Astrocyte (in vitro differentiated cells and primary cell): ENCODE measurements at regions not wholly inside any gene's neighbourhood (a gene's known extent, or its start where the extent isn't known, plus 50 kb on each side); places are given as distances from the start of the nearest gene placed in this dataset.

Source experiments
- DNase-seq: peaks from one replicate; pipeline ENCODE4 v3.0.0-alpha.2; 2010; ENCODE audit warnings: low read depth
- FAIRE-seq: peaks from 2 replicates; lab custom pipeline; 2011; peaks lifted over from hg19 to GRCh38; lab: Jason Lieb, UNC
- H2AFZ ChIP-seq: 2 replicates; pipeline ENCODE4 v1.6.0; 2012; ENCODE audit warnings: low read depth, low read length, inconsistent platforms
- H3K27ac ChIP-seq: 2 replicates; pipeline ENCODE4 v1.5.1; 2011; ENCODE audit warnings: low read depth, low read length, inconsistent platforms
- H3K27me3 ChIP-seq: 2 replicates; pipeline ENCODE4 v1.6.0; 2011; ENCODE audit warnings: low read length, inconsistent platforms; ENCODE audit not compliant: insufficient read depth
- H3K36me3 ChIP-seq: 2 replicates; pipeline ENCODE4 v1.5.1; 2011; ENCODE audit warnings: low read length, inconsistent platforms; ENCODE audit not compliant: insufficient read depth
- H3K4me1 ChIP-seq: 2 replicates; pipeline ENCODE4 v1.5.1; 2011; ENCODE audit warnings: low read length, inconsistent platforms; ENCODE audit not compliant: insufficient read depth
- H3K4me2 ChIP-seq: 2 replicates; pipeline ENCODE4 v1.6.0; 2012; ENCODE audit warnings: low read length, inconsistent platforms
- H3K4me3 ChIP-seq: 2 replicates; pipeline ENCODE4 v1.5.1; 2011; ENCODE audit warnings: low read depth, mild to moderate bottlenecking, low read length, inconsistent platforms; ENCODE audit not compliant: insufficient read depth
- H3K79me2 ChIP-seq: 2 replicates; pipeline ENCODE4 v1.6.0; 2012; ENCODE audit warnings: mild to moderate bottlenecking, low read length, inconsistent platforms; ENCODE audit not compliant: insufficient read depth
- H3K9ac ChIP-seq: 2 replicates; pipeline ENCODE4 v1.6.0; 2012; ENCODE audit warnings: mild to moderate bottlenecking, low read length, inconsistent platforms
- H3K9me3 ChIP-seq: 2 replicates; pipeline ENCODE4 v1.5.1; 2012; ENCODE audit warnings: low read depth, mild to moderate bottlenecking, low read length, inconsistent platforms; ENCODE audit not compliant: insufficient read depth
- H4K20me1 ChIP-seq: 2 replicates; pipeline ENCODE4 v1.6.0; 2012; ENCODE audit warnings: low read length, inconsistent platforms; ENCODE audit not compliant: insufficient read depth
- H3K27ac Mint-ChIP-seq: one replicate; pipeline ENCODE4 v1.8.0; 2021; ENCODE audit warnings: mild to moderate bottlenecking, mixed read lengths; ENCODE audit not compliant: unreplicated experiment
- H3K27me3 Mint-ChIP-seq: one replicate; pipeline ENCODE4 v1.8.0; 2021; ENCODE audit warnings: low read depth, mixed read lengths; ENCODE audit not compliant: unreplicated experiment
- H3K36me3 Mint-ChIP-seq: one replicate; pipeline ENCODE4 v1.8.0; 2021; ENCODE audit warnings: low read depth, mixed read lengths; ENCODE audit not compliant: unreplicated experiment
- H3K4me1 Mint-ChIP-seq: one replicate; pipeline ENCODE4 v1.8.0; 2021; ENCODE audit warnings: low read depth, mixed read lengths; ENCODE audit not compliant: unreplicated experiment
- H3K4me3 Mint-ChIP-seq: one replicate; pipeline ENCODE4 v1.8.0; 2021; ENCODE audit warnings: mild to moderate bottlenecking, moderate library complexity, mixed read lengths; ENCODE audit not compliant: unreplicated experiment
- H3K9me3 Mint-ChIP-seq: one replicate; pipeline ENCODE4 v1.8.0; 2021; ENCODE audit warnings: mild to moderate bottlenecking, mixed read lengths; ENCODE audit not compliant: unreplicated experiment
- CTCF ChIP-seq: IDR thresholded peaks from 2 replicates; pipeline ENCODE4 v1.5.1; 2011; ENCODE audit warnings: low read depth, mild to moderate bottlenecking, inconsistent platforms, low read length, moderate library complexity; ENCODE audit not compliant: insufficient read depth
- EZH2 ChIP-seq: IDR thresholded peaks from 2 replicates; pipeline ENCODE4 v1.6.1; 2012; ENCODE audit warnings: mild to moderate bottlenecking, low read length, inconsistent platforms; ENCODE audit not compliant: insufficient read depth

GRCh38 chr4:62377245-62377644, 1177.1 kb downstream of the ADGRL3 start:
- H2AFZ ChIP-seq = no peak overlapping the region
- no peaks in the 10 kb centered on the region for H4K20me1 ChIP-seq
- FAIRE-seq = no peak
- Mint-ChIP-seq H3K4me1 (no peaks in the 10 kb centered on the region), H3K27ac (no peak overlapping the region), H3K36me3 (no peaks in the 10 kb centered on the region), H3K27me3 (peaks cover 5% of the 10 kb centered on the region), H3K4me3 (no peak overlapping the region), H3K9me3 (no peaks in the 10 kb centered on the region)
- H3K4me2 ChIP-seq = no peak overlapping the region
- no peak overlapping the region for H3K27ac ChIP-seq
- H3K79me2 ChIP-seq = no peaks in the 10 kb centered on the region
- no peak overlapping the region for H3K9ac ChIP-seq
- no peaks in the 10 kb centered on the region for H3K9me3 ChIP-seq
- H3K4me3 ChIP-seq = no peak overlapping the region
- no peak for TF ChIP-seq CTCF
- TF ChIP-seq EZH2 = no peak
- H3K4me1 ChIP-seq = no peaks in the 10 kb centered on the region
- H3K36me3 ChIP-seq = no peaks in the 10 kb centered on the region
- no peak for DNase-seq
- no peaks in the 10 kb centered on the region for H3K27me3 ChIP-seq

GRCh38 chr4:62366939-62367338, 1166.8 kb downstream of the ADGRL3 start:
- H2AFZ ChIP-seq = no peak overlapping the region
- TF ChIP-seq EZH2 (no peak), CTCF (no peak)
- Mint-ChIP-seq H3K4me1 (no peaks in the 10 kb centered on the region), H3K4me3 (no peak overlapping the region), H3K27ac (no peak overlapping the region), H3K27me3 (no peaks in the 10 kb centered on the region), H3K36me3 (no peaks in the 10 kb centered on the region), H3K9me3 (no peaks in the 10 kb centered on the region)
- no peaks in the 10 kb centered on the region for H3K4me1 ChIP-seq
- H3K9ac ChIP-seq = no peak overlapping the region
- FAIRE-seq (no peak), DNase-seq (no peak)
- H4K20me1 ChIP-seq = no peaks in the 10 kb centered on the region
- no peak overlapping the region for H3K27ac ChIP-seq
- H3K79me2 ChIP-seq = no peaks in the 10 kb centered on the region
- no peaks in the 10 kb centered on the region for H3K36me3 ChIP-seq
- no peaks in the 10 kb centered on the region for H3K27me3 ChIP-seq
- H3K4me3 ChIP-seq = no peak overlapping the region
- H3K9me3 ChIP-seq = no peaks in the 10 kb centered on the region
- H3K4me2 ChIP-seq = no peak overlapping the region

- TF ChIP-seq CTCF (no peak), EZH2 (no peak)
- FAIRE-seq = no peak
- no peaks in the 10 kb centered on the region for H3K4me1 Mint-ChIP-seq
Observed at GRCh38 chr4:62360156-62360545, 1160.0 kb downstream of the ADGRL3 start.

More at GRCh38 chr4:62360156-62360545, 1160.0 kb downstream of the ADGRL3 start:
- Mint-ChIP-seq H3K9me3 (no peaks in the 10 kb centered on the region), H3K4me3 (no peak overlapping the region), H3K27ac (no peak overlapping the region), H3K36me3 (no peaks in the 10 kb centered on the region), H3K27me3 (no peaks in the 10 kb centered on the region)
- H3K9ac ChIP-seq = no peak overlapping the region
- DNase-seq = no peak
- H2AFZ ChIP-seq = no peak overlapping the region
- no peak overlapping the region for H3K4me3 ChIP-seq
- no peaks in the 10 kb centered on the region for H3K79me2 ChIP-seq
- H3K36me3 ChIP-seq = no peaks in the 10 kb centered on the region
- no peaks in the 10 kb centered on the region for H3K9me3 ChIP-seq
- H3K27ac ChIP-seq = no peak overlapping the region
- H3K4me2 ChIP-seq = no peak overlapping the region
- H3K4me1 ChIP-seq = no peaks in the 10 kb centered on the region
- H4K20me1 ChIP-seq = no peaks in the 10 kb centered on the region
- H3K27me3 ChIP-seq = no peaks in the 10 kb centered on the region
